Large intestine (tissue), 3 donors: ENCODE measurements at regions not wholly inside any gene's neighbourhood (a gene's known extent, or its start where the extent isn't known, plus 50 kb on each side); places are given as distances from the start of the nearest gene placed in this dataset.
"Not testable (repeated sequence)": the region's sequence is repeated elsewhere in the genome, so short reads cannot be mapped to it uniquely, and the experiment has no call there.

Source experiments
- DNase-seq, 2 donors: peaks; one replicate each; pipeline versions ENCODE4 v3.0.0 to v3.0.0-alpha.2; 2013
- H3K27ac ChIP-seq: one replicate; pipeline ENCODE4 v1.5.1; 2013; ENCODE audit warnings: low read length
- H3K27me3 ChIP-seq: 2 replicates; pipeline ENCODE4 v1.6.1; 2013; ENCODE audit warnings: low read length; ENCODE audit not compliant: control insufficient read depth, insufficient read depth
- H3K36me3 ChIP-seq: 2 replicates; pipeline ENCODE4 v1.6.1; 2013; ENCODE audit warnings: low read length; ENCODE audit not compliant: control insufficient read depth, insufficient read depth
- H3K4me1 ChIP-seq: one replicate; pipeline ENCODE4 v1.6.1; 2013; ENCODE audit warnings: low read length; ENCODE audit not compliant: control insufficient read depth, insufficient read depth
- H3K4me3 ChIP-seq: one replicate; pipeline ENCODE4 v1.5.1; 2013; ENCODE audit warnings: low read length
- H3K9me3 ChIP-seq: one replicate; pipeline ENCODE4 v1.6.1; 2013; ENCODE audit warnings: mild to moderate bottlenecking, low read depth, low read length, moderate library complexity; ENCODE audit not compliant: control insufficient read depth
- WGBS: methylation state at CpG from one replicate; pipeline ENCODE4 v1.1.5; 2013; ENCODE audit warnings: low lambda C conversion rate; ENCODE audit not compliant: insufficient coverage; 5-methylcytosine and 5-hydroxymethylcytosine counted together

- H3K4me1 ChIP-seq, H3K9me3 ChIP-seq, H3K36me3 ChIP-seq, H3K27ac ChIP-seq, H3K4me3 ChIP-seq, H3K27me3 ChIP-seq, DNase-seq: not testable (repeated sequence)
- WGBS: no CpG with 5 or more reads among the region's 2 CpGs
Observed at GRCh38 chrX:63242689-63243088, 108.4 kb downstream of the SPIN4 start.

GRCh38 chrX:63235963-63236362, 115.2 kb downstream of the SPIN4 start:
- not testable (repeated sequence) for DNase-seq, H3K27me3 ChIP-seq, H3K4me1 ChIP-seq, H3K4me3 ChIP-seq, H3K36me3 ChIP-seq, H3K27ac ChIP-seq, H3K9me3 ChIP-seq
- WGBS: no CpG with 5 or more reads among the region's 2 CpGs

GRCh38 chrX:63233013-63233412, 118.1 kb downstream of the SPIN4 start:
- not testable (repeated sequence) for H3K4me3 ChIP-seq, H3K9me3 ChIP-seq, H3K27me3 ChIP-seq, DNase-seq, H3K4me1 ChIP-seq, H3K36me3 ChIP-seq, H3K27ac ChIP-seq
- WGBS: no CpG with 5 or more reads among the region's 10 CpGs

- H3K36me3 ChIP-seq, H3K9me3 ChIP-seq, H3K27me3 ChIP-seq, H3K4me1 ChIP-seq, DNase-seq, H3K27ac ChIP-seq, H3K4me3 ChIP-seq: not testable (repeated sequence)
- WGBS: no CpG with 5 or more reads among the region's 1 CpG
Observed at GRCh38 chrX:63218202-63218601, 132.9 kb downstream of the SPIN4 start.

- not testable (repeated sequence) for H3K27me3 ChIP-seq, DNase-seq, H3K4me3 ChIP-seq, H3K4me1 ChIP-seq, H3K27ac ChIP-seq, H3K9me3 ChIP-seq, H3K36me3 ChIP-seq
- no CpG with 5 or more reads among the region's 1 CpG for WGBS
Observed at GRCh38 chrX:63217549-63217948, 133.6 kb downstream of the SPIN4 start.

- WGBS: no CpG with 5 or more reads among the region's 1 CpG
- not testable (repeated sequence) for H3K9me3 ChIP-seq, H3K27ac ChIP-seq, H3K4me3 ChIP-seq, H3K36me3 ChIP-seq, DNase-seq, H3K4me1 ChIP-seq, H3K27me3 ChIP-seq
Observed at GRCh38 chrX:63209645-63210044, 141.5 kb downstream of the SPIN4 start.

GRCh38 chrX:63209128-63209527, 142.0 kb downstream of the SPIN4 start:
- H3K27me3 ChIP-seq, H3K9me3 ChIP-seq, H3K4me1 ChIP-seq, H3K4me3 ChIP-seq, H3K36me3 ChIP-seq, H3K27ac ChIP-seq, DNase-seq: not testable (repeated sequence)
- no CpG with 5 or more reads among the region's 4 CpGs for WGBS

GRCh38 chrX:63204266-63205074, 146.7 kb downstream of the SPIN4 start:
- H3K4me1 ChIP-seq, H3K9me3 ChIP-seq, H3K4me3 ChIP-seq, H3K27me3 ChIP-seq, H3K36me3 ChIP-seq, DNase-seq, H3K27ac ChIP-seq: not testable (repeated sequence)
- WGBS: no CpG with 5 or more reads among the region's 7 CpGs

- H3K27ac ChIP-seq: not testable (repeated sequence)
- no CpG with 5 or more reads among the region's 4 CpGs for WGBS
Observed at GRCh38 chrX:63201987-63202386, 149.1 kb downstream of the SPIN4 start.

DNA sequence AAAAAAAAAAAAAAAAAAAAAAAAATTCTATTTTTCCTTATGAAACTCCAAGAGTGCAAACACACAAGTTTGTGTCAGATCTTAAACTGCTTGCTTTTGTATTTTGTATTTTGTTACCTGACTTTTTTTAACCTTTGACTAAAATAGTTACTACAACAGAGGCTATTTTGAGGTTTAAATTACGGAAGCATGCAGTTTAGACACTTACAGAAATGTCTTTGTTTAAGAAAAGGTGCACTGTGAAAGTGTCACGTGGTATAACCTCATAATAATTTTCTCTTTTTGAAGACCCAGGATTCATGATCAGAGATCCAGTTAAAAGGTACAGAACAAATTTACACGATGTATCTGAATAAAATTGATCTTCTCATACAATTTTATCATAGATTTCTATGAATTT, 152.4 kb downstream of the SPIN4 start:
- H3K27me3 ChIP-seq, H3K9me3 ChIP-seq, H3K27ac ChIP-seq, H3K36me3 ChIP-seq, DNase-seq, H3K4me3 ChIP-seq, H3K4me1 ChIP-seq: not testable (repeated sequence)
- WGBS: no CpG with 5 or more reads among the region's 3 CpGs

More at GRCh38 chrX:63201987-63202386, 149.1 kb downstream of the SPIN4 start:
- H3K9me3 ChIP-seq, H3K4me1 ChIP-seq, H3K36me3 ChIP-seq, H3K27me3 ChIP-seq, DNase-seq, H3K4me3 ChIP-seq: not testable (repeated sequence)

DNA sequence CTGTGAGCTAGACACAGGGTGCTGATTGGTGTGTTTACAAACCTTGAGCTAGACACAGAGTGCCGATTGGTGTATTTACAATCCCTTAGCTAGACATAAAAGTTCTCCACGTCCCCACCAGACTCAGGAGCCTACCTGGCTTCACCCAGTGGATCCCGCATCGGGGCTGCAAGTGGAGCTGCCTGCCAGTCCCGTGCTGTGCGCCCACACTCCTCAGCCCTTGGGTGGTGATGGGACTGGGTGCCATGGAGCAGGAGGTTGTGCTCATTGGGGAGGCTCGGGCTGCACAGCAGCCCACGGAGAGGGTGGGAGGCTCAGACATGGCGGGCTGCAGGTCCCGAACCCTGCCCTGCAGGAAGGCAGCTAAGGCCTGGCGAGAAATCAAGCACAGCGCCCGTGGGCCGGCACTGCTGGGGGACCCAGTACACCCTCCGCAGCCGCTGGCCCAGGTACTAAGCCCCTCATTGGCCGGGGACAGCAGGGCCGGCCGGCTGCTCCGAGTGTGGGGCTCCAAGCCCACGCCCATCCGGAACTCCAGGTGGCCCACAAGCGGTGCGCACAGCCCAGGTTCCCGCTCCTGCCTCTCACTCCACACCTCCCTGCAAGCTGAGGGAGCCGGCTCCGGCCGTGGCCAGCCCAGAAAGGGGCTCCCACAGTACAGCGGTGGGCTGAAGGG, 158.6 kb downstream of the SPIN4 start:
- H3K9me3 ChIP-seq, H3K27me3 ChIP-seq, H3K36me3 ChIP-seq, H3K27ac ChIP-seq, DNase-seq, H3K4me1 ChIP-seq, H3K4me3 ChIP-seq: not testable (repeated sequence)
- WGBS: no CpG with 5 or more reads among the region's 29 CpGs
